IMR-90 (cell line): ENCODE measurements at regions not wholly inside any gene's neighbourhood (a gene's known extent, or its start where the extent isn't known, plus 50 kb on each side); places are given as distances from the start of the nearest gene placed in this dataset.

Experiments used
- BHLHE40 ChIP-seq: fragments of 150-350 bp; IDR thresholded peaks from 2 replicates; pipeline ENCODE4 v1.6.1; 2016; ENCODE audit warnings: mild to moderate bottlenecking, low read depth, low read length
- CEBPB ChIP-seq: IDR thresholded peaks from 2 replicates; pipeline ENCODE4 v1.6.1; 2012; ENCODE audit warnings: low read depth, low read length, improper control_type of control experiment
- CHD1 ChIP-seq: IDR thresholded peaks from 2 replicates; pipeline ENCODE4 v1.6.1; 2012; ENCODE audit warnings: low read depth, low read length, improper control_type of control experiment
- MXI1 ChIP-seq: IDR thresholded peaks from 2 replicates; pipeline ENCODE4 v1.6.1; 2012; ENCODE audit warnings: low read depth, mild to moderate bottlenecking, low read length, moderate library complexity, borderline replicate concordance
- NFE2L2 ChIP-seq: fragments of 150-350 bp; IDR thresholded peaks from 2 replicates; pipeline ENCODE4 v1.6.1; 2016; ENCODE audit warnings: low read depth, mild to moderate bottlenecking, low read length
- POLR2A ChIP-seq: IDR thresholded peaks from 2 replicates; pipeline ENCODE4 v1.6.1; 2012; ENCODE audit warnings: mild to moderate bottlenecking, low read depth, low read length
- RAD21 ChIP-seq: IDR thresholded peaks from 2 replicates; pipeline ENCODE4 v1.6.1; 2012; ENCODE audit warnings: low read length, improper control_type of control experiment
- RCOR1 ChIP-seq: IDR thresholded peaks from 2 replicates; pipeline ENCODE4 v1.6.1; 2012; ENCODE audit warnings: mild to moderate bottlenecking, low read length, improper control_type of control experiment; ENCODE audit not compliant: insufficient replicate concordance
- RFX5 ChIP-seq: IDR thresholded peaks from 2 replicates; pipeline ENCODE4 v1.8.0; 2012; ENCODE audit warnings: low read depth, mild to moderate bottlenecking, low read length, moderate library complexity
- SMC3 ChIP-seq: fragments of 150-350 bp; IDR thresholded peaks from 2 replicates; pipeline ENCODE4 v1.6.1; 2016; ENCODE audit warnings: low read depth, mild to moderate bottlenecking, antibody characterized with exemption, low read length, moderate library complexity
- TF ChIP-seq, protein P1 (sequence below): conservative IDR thresholded peaks from 2 replicates; pipeline ENCODE4 v1.5.1; 2012; ENCODE audit warnings: mild to moderate bottlenecking, low read depth, low read length, improper control_type of control experiment
- TF ChIP-seq, protein P2 (sequence below): fragments of 150-350 bp; IDR thresholded peaks from 2 replicates; pipeline ENCODE4 v1.6.1; 2017; ENCODE audit warnings: mild to moderate bottlenecking, antibody characterized with exemption, low read length, low read depth

DNA sequence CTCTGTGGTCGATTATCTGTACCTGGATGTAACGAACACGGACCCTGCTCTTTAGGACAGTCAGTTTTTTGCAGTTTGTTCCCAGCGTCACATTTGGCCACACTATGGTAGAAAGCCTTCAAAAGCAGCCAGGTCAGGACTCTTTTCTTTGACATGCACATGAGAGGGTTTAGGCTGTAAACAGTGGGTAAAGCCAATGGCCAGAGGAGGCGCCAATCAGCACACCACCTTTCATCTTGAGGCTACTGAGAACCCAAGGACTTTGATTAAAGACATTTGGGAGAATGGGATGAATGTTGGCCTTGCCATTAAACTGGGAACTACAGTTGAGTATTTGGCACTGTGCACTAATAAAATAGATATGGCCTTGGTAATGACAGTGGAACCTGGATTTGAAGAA, 225.9 kb downstream of the OXSM start:
- TF ChIP-seq, protein P1, sequence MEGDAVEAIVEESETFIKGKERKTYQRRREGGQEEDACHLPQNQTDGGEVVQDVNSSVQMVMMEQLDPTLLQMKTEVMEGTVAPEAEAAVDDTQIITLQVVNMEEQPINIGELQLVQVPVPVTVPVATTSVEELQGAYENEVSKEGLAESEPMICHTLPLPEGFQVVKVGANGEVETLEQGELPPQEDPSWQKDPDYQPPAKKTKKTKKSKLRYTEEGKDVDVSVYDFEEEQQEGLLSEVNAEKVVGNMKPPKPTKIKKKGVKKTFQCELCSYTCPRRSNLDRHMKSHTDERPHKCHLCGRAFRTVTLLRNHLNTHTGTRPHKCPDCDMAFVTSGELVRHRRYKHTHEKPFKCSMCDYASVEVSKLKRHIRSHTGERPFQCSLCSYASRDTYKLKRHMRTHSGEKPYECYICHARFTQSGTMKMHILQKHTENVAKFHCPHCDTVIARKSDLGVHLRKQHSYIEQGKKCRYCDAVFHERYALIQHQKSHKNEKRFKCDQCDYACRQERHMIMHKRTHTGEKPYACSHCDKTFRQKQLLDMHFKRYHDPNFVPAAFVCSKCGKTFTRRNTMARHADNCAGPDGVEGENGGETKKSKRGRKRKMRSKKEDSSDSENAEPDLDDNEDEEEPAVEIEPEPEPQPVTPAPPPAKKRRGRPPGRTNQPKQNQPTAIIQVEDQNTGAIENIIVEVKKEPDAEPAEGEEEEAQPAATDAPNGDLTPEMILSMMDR = no peak
- TF ChIP-seq, protein P2, sequence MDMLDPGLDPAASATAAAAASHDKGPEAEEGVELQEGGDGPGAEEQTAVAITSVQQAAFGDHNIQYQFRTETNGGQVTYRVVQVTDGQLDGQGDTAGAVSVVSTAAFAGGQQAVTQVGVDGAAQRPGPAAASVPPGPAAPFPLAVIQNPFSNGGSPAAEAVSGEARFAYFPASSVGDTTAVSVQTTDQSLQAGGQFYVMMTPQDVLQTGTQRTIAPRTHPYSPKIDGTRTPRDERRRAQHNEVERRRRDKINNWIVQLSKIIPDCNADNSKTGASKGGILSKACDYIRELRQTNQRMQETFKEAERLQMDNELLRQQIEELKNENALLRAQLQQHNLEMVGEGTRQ = no peak
- TF ChIP-seq POLR2A (no peak), CHD1 (no peak), RFX5 (no peak), CEBPB (no peak), SMC3 (no peak), MXI1 (no peak), RCOR1 (no peak), BHLHE40 (no peak), RAD21 (no peak), NFE2L2 (no peak)
